MM.1S (cell line): ENCODE measurements at regions not wholly inside any gene's neighbourhood (a gene's known extent, or its start where the extent isn't known, plus 50 kb on each side); places are given as distances from the start of the nearest gene placed in this dataset.

Experiments
- DNase-seq: peaks from one replicate; pipeline ENCODE4 v3.0.0-alpha.2; 2015
- H2AFZ ChIP-seq: fragments of 300-600 bp; sonication (generic); 2 replicates; pipeline ENCODE4 v1.6.0; 2016; ENCODE audit warnings: antibody characterized with exemption, low read length
- H3F3A ChIP-seq: fragments of 300-600 bp; sonication (generic); 2 replicates; pipeline ENCODE4 v1.6.1; 2016; ENCODE audit warnings: mild to moderate bottlenecking, antibody characterized with exemption, low read length, moderate library complexity, mixed read lengths; ENCODE audit not compliant: insufficient read depth
- H3K27ac ChIP-seq: fragments of 300-600 bp; sonication (generic); 2 replicates; pipeline ENCODE4 v1.5.1; 2016; ENCODE audit warnings: mild to moderate bottlenecking, low read length
- H3K27me3 ChIP-seq: fragments of 300-600 bp; sonication (generic); replicated peaks from 2 replicates; pipeline ENCODE4 v1.6.0; 2016; ENCODE audit warnings: low read length; ENCODE audit not compliant: insufficient read depth
- H3K36me3 ChIP-seq: fragments of 300-600 bp; sonication (generic); replicated peaks from 2 replicates; pipeline ENCODE4 v1.6.1; 2016; ENCODE audit warnings: mild to moderate bottlenecking, low read length, mixed read lengths; ENCODE audit not compliant: insufficient read depth
- H3K4me1 ChIP-seq: fragments of 300-600 bp; sonication (generic); 2 replicates; pipeline ENCODE4 v1.6.1; 2016; ENCODE audit warnings: low read length, mixed read lengths
- H3K4me2 ChIP-seq: fragments of 300-600 bp; sonication (generic); 2 replicates; pipeline ENCODE4 v1.6.0; 2016; ENCODE audit warnings: low read depth, low read length
- H3K4me3 ChIP-seq: fragments of 300-600 bp; sonication (generic); 2 replicates; pipeline ENCODE4 v1.5.1; 2016; ENCODE audit warnings: low read length, mixed read lengths
- H3K79me2 ChIP-seq: fragments of 300-600 bp; sonication (generic); 2 replicates; pipeline ENCODE4 v1.6.1; 2016; ENCODE audit warnings: mixed run types, low read length, mixed read lengths
- H3K9ac ChIP-seq: fragments of 300-600 bp; sonication (generic); 2 replicates; pipeline ENCODE4 v1.6.1; 2016; ENCODE audit warnings: low read length, mixed read lengths
- H3K9me2 ChIP-seq: fragments of 300-600 bp; sonication (generic); replicated peaks from 2 replicates; pipeline ENCODE4 v1.6.1; 2016; ENCODE audit warnings: mild to moderate bottlenecking, low read length, mixed read lengths; ENCODE audit not compliant: insufficient read depth
- H3K9me3 ChIP-seq: fragments of 300-600 bp; sonication (generic); replicated peaks from 2 replicates; pipeline ENCODE4 v1.6.1; 2016; ENCODE audit warnings: mild to moderate bottlenecking, low read length, mixed read lengths; ENCODE audit not compliant: insufficient read depth
- H4K20me1 ChIP-seq: fragments of 300-600 bp; sonication (generic); 2 replicates; pipeline ENCODE4 v1.6.1; 2016; ENCODE audit warnings: mild to moderate bottlenecking, low read length, moderate library complexity, mixed read lengths; ENCODE audit not compliant: insufficient read depth
- EZH2 ChIP-seq: fragments of 300-600 bp; sonication (generic); optimal IDR thresholded peaks from 2 replicates; pipeline ENCODE3; 2017; ENCODE audit warnings: low read depth, mild to moderate bottlenecking, antibody characterized with exemption, low read length, mixed read lengths
- EZH2phosphoT487 ChIP-seq: fragments of 300-600 bp; sonication (generic); IDR thresholded peaks from 2 replicates; pipeline ENCODE4 v1.6.1; 2018; ENCODE audit warnings: antibody characterized with exemption, low read length
- TF ChIP-seq, protein P1 (sequence below): fragments of 300-600 bp; sonication (generic); IDR thresholded peaks from 2 replicates; pipeline ENCODE4 v1.5.1; 2016; ENCODE audit warnings: antibody characterized with exemption, low read length, mixed read lengths

DNA sequence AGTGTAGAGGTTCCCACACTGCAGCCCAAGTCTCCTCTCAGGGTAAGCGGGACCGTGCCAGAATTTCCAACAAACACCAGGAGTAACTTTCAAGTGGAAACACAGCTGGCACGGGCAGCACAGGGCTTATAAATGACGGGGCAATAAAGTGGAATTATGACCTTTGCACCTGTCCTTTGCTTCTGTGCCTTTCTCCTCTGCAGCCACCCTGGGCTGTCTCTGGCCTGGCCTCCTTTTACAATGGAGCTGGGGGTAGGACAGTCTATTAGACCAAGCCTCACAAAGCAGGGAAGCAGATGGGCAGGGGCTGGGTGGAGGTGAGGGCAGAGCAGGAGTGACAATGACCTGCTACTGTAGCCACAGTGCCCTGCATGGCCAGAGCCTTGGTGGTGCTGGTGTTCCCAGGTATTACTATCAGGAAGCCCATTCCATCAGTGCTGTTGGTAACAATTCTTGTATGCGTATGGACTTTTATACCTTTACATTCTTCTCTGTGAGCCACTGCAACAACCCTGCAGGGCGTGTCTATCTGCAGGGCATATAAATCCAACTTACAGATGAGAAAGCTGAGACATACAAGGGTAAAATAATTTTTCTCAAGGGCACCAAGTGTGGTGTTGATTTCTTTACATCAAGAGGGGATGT lies 387.8 kb downstream of the CTTN start:
- Histone ChIP-seq H3K79me2 (no peaks in the 10 kb centered on the region), H2AFZ (no peak overlapping the region), H3K4me3 (no peak overlapping the region), H3F3A (no peaks in the 10 kb centered on the region), H3K27ac (no peak overlapping the region), H3K9ac (no peak overlapping the region), H3K27me3 (peaks cover 47% of the 10 kb centered on the region), H3K4me2 (no peak overlapping the region), H3K36me3 (no peaks in the 10 kb centered on the region), H3K9me2 (no peaks in the 10 kb centered on the region), H3K4me1 (no peaks in the 10 kb centered on the region), H4K20me1 (no peaks in the 10 kb centered on the region), H3K9me3 (no peaks in the 10 kb centered on the region)
- TF ChIP-seq, protein P1, sequence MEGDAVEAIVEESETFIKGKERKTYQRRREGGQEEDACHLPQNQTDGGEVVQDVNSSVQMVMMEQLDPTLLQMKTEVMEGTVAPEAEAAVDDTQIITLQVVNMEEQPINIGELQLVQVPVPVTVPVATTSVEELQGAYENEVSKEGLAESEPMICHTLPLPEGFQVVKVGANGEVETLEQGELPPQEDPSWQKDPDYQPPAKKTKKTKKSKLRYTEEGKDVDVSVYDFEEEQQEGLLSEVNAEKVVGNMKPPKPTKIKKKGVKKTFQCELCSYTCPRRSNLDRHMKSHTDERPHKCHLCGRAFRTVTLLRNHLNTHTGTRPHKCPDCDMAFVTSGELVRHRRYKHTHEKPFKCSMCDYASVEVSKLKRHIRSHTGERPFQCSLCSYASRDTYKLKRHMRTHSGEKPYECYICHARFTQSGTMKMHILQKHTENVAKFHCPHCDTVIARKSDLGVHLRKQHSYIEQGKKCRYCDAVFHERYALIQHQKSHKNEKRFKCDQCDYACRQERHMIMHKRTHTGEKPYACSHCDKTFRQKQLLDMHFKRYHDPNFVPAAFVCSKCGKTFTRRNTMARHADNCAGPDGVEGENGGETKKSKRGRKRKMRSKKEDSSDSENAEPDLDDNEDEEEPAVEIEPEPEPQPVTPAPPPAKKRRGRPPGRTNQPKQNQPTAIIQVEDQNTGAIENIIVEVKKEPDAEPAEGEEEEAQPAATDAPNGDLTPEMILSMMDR: no peak
- no peak for TF ChIP-seq EZH2
- TF ChIP-seq EZH2phosphoT487: no peak
- no peak for DNase-seq

DNA sequence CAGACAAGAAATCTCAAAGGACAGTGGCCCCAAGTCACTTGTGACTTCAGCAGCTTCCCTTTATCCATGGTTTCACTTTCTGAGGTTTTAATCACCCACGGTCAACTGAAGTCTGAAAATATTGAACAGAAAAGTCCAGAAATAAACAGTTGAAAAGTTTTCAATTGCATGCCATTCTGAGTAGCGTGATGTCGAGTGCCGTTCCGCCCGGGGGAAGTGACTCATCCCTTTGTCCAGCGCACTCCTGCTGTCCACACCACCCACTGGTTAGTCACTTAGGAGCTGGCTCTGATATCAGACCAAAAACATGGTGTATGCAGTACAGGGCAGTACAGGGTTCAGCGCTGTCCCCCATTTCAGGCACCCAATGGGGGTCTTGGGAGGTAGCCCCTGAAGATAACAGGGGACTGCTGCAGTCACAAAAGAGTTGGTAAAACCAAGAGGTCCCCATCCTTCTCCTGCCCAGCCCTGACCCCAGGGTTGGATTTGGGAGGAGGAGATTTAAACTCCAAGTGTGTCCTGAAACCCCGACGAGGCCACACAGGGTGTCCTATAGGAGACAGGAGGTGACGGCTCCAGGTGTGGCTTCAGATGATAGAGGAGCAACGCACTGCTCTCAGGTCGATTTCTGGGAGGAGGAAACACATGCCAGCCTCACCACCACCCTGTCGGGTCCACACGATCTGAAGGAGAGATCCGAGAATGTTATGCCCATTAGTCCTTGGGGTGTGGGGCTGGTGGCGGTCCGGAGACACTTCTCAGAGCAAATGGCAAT lies 390.1 kb downstream of the CTTN start:
- TF ChIP-seq EZH2 (no peak), EZH2phosphoT487 (no peak)
- TF ChIP-seq, protein P1: no peak
- no peak overlapping the region for H3K27ac ChIP-seq
- H3F3A ChIP-seq: no peaks in the 10 kb centered on the region
- H3K27me3 ChIP-seq: peaks cover 37% of the 10 kb centered on the region
- no peaks in the 10 kb centered on the region for H3K9me2 ChIP-seq
- DNase-seq: no peak
- H2AFZ ChIP-seq: no peak overlapping the region
- H3K9me3 ChIP-seq: no peaks in the 10 kb centered on the region
- no peak overlapping the region for H3K4me3 ChIP-seq
- H3K79me2 ChIP-seq: no peaks in the 10 kb centered on the region
- H3K4me1 ChIP-seq: no peaks in the 10 kb centered on the region
- no peaks in the 10 kb centered on the region for H4K20me1 ChIP-seq
- H3K4me2 ChIP-seq: no peak overlapping the region
- H3K36me3 ChIP-seq: no peaks in the 10 kb centered on the region
- no peak overlapping the region for H3K9ac ChIP-seq

GRCh38 chr11:70790671-70791300 lies 392.5 kb downstream of the CTTN start:
- Histone ChIP-seq H3K36me3 (no peaks in the 10 kb centered on the region), H3K27me3 (peaks cover 33% of the 10 kb centered on the region), H3K4me2 (no peak overlapping the region), H3K9me3 (no peaks in the 10 kb centered on the region), H3K4me1 (no peaks in the 10 kb centered on the region), H3F3A (no peaks in the 10 kb centered on the region), H3K79me2 (no peaks in the 10 kb centered on the region), H3K9ac (no peak overlapping the region), H3K27ac (no peak overlapping the region), H2AFZ (no peak overlapping the region), H3K4me3 (no peak overlapping the region), H3K9me2 (no peaks in the 10 kb centered on the region), H4K20me1 (no peaks in the 10 kb centered on the region)
- TF ChIP-seq EZH2phosphoT487: no peak
- TF ChIP-seq, protein P1: no peak
- TF ChIP-seq EZH2: no peak
- DNase-seq: no peak
